ENCODE measurements at regions not wholly inside any gene's neighbourhood (a gene's known extent, or its start where the extent isn't known, plus 50 kb on each side); places are given as distances from the start of the nearest gene placed in this dataset.
"Not testable (repeated sequence)": the region's sequence is repeated elsewhere in the genome, so short reads cannot be mapped to it uniquely, and the experiment has no call there.

GRCh38 chr21:35737899-35738346, 322.4 kb downstream of the SETD4 start:
- H3K4me1 Mint-ChIP-seq, result no peaks in the 10 kb centered on the region
- peaks cover 6% of the 10 kb centered on the region for H3K27me3 Mint-ChIP-seq
- no peak for DNase-seq
- H3K36me3 Mint-ChIP-seq (ENCODE audit: low read depth), result no peaks in the 10 kb centered on the region
- no peak overlapping the region for H3K4me3 Mint-ChIP-seq
- no peak overlapping the region for H3K27ac Mint-ChIP-seq
- no peaks in the 10 kb centered on the region for H3K9me3 Mint-ChIP-seq
- intact Hi-C loops (cut with micrococcal nuclease), result no loop called here

DNA sequence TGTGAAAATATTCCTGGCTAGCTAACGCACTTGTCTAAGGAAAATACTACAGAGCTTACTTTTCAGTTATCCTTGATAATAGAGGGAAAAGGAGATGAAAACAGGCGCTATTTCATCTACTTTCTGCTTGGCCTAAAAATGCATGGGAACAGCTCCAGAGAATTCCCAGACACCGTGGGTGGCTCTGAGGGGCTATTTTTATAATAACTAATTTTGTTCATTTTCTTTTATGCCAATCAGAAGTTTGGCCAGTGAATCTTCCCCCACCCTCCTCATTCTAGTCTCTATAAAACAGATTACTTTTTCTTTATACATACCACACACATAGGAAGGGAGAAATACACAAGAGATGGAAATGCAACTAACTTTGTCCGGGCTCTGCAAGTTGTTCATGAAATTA, 322.9 kb downstream of the SETD4 start:
- no peak overlapping the region for H3K4me3 Mint-ChIP-seq
- H3K27me3 Mint-ChIP-seq, result peaks cover 6% of the 10 kb centered on the region
- intact Hi-C loops (cut with micrococcal nuclease), result no loop called here
- H3K4me1 Mint-ChIP-seq, result no peaks in the 10 kb centered on the region
- no peak overlapping the region for H3K27ac Mint-ChIP-seq
- no peaks in the 10 kb centered on the region for H3K36me3 Mint-ChIP-seq (ENCODE audit: low read depth)
- H3K9me3 Mint-ChIP-seq, result no peaks in the 10 kb centered on the region
- DNase-seq, result no peak

DNA sequence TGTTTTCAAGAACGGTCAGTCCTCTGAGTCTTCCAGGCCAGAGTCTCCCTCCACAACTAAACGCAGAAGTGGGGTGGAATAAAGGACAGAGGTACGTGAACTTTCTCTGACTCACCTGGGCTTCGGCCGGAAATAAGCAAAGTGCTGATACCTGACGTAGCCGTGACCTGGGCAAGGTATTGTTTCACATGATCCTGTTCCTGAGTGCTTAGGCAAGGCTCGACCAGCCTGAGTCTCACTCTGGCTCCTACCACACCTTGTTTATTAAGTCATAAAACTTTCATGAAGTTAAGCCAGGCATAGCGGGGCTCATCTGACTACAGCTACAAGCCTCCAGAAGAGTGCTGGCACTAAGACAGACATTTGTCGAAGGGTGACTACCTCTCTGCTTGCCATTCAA, 327.5 kb downstream of the SETD4 start:
- Mint-ChIP-seq H3K36me3 (ENCODE audit: low read depth) (no peaks in the 10 kb centered on the region), H3K4me1 (no peaks in the 10 kb centered on the region), H3K27ac (no peak overlapping the region), H3K27me3 (peaks cover 8% of the 10 kb centered on the region), H3K4me3 (no peak overlapping the region), H3K9me3 (no peaks in the 10 kb centered on the region)
- no peak for DNase-seq
- intact Hi-C loops (cut with micrococcal nuclease), result no loop called here

- Mint-ChIP-seq H3K27ac (no peak overlapping the region), H3K4me1 (no peaks in the 10 kb centered on the region), H3K36me3 (ENCODE audit: low read depth) (no peaks in the 10 kb centered on the region), H3K27me3 (peaks cover 13% of the 10 kb centered on the region), H3K4me3 (no peak overlapping the region), H3K9me3 (no peaks in the 10 kb centered on the region)
- intact Hi-C loops (cut with micrococcal nuclease), result no loop called here
- DNase-seq, result no peak
These were observed 330.0 kb downstream of the SETD4 start for GRCh38 chr21:35730325-35730724.

DNA sequence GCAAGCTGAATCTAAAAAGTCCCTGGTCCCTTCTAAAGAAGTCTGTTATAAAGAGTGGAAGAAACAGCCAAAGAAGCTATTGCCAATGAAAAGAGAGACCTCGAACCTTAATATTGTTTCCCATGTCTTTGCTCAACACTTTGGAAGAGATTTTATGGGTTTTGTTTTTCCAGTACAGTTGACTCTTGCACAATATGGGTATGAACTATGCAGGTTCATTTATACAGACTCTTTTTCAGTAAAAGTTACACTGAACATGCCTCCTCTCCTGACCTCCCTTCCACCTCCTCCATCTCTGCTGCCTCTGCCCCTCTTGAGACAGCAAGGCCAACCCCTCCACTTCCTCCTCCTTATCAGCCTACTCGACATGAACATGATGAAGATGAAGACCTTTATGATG, 332.5 kb downstream of the SETD4 start:
- H3K4me3 Mint-ChIP-seq, result no peak overlapping the region
- no peak for DNase-seq
- H3K27me3 Mint-ChIP-seq, result peaks cover 9% of the 10 kb centered on the region
- H3K27ac Mint-ChIP-seq, result no peak overlapping the region
- intact Hi-C loops (cut with micrococcal nuclease), result no loop called here
- H3K36me3 Mint-ChIP-seq (ENCODE audit: low read depth), result no peaks in the 10 kb centered on the region
- no peaks in the 10 kb centered on the region for H3K9me3 Mint-ChIP-seq
- H3K4me1 Mint-ChIP-seq, result no peaks in the 10 kb centered on the region

DNA sequence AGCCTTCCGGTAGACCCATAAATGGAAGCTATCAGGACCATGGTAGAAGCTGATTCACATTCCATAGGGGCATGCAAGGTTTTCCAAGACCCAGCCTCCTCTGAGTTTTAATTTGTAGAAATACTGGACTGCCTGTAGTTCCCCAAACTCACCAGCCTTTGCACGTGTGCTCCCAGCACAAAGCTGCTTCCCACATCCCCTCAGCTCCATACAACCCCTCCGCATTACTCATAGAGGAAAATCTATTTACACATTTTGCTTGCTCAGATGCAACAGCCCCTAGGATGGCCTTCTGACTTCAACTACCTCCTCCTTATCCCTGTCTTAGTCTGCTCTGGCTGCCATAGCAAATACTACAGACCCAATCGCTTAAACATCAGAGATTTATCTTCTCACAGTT, 336.2 kb downstream of the SETD4 start:
- no peak for DNase-seq
- Mint-ChIP-seq H3K4me1 (no peaks in the 10 kb centered on the region), H3K27me3 (peaks cover 10% of the 10 kb centered on the region), H3K27ac (no peak overlapping the region), H3K36me3 (ENCODE audit: low read depth) (no peaks in the 10 kb centered on the region), H3K9me3 (peaks cover 5% of the 10 kb centered on the region), H3K4me3 (no peak overlapping the region)
- intact Hi-C loops (cut with micrococcal nuclease), result no loop called here

GRCh38 chr21:35721701-35722100, 338.6 kb downstream of the SETD4 start:
- no peak for DNase-seq
- intact Hi-C loops (cut with micrococcal nuclease), result no loop called here
- peaks cover 5% of the 10 kb centered on the region for H3K9me3 Mint-ChIP-seq
- H3K27me3 Mint-ChIP-seq, result peaks cover 7% of the 10 kb centered on the region
- H3K4me3 Mint-ChIP-seq, result no peak overlapping the region
- no peaks in the 10 kb centered on the region for H3K4me1 Mint-ChIP-seq
- no peaks in the 10 kb centered on the region for H3K36me3 Mint-ChIP-seq (ENCODE audit: low read depth)
- H3K27ac Mint-ChIP-seq, result no peak overlapping the region

GRCh38 chr21:35720208-35720731, 340.1 kb downstream of the SETD4 start:
- H3K4me1 Mint-ChIP-seq, result no peaks in the 10 kb centered on the region
- peaks cover 11% of the 10 kb centered on the region for H3K27me3 Mint-ChIP-seq
- no peak overlapping the region for H3K4me3 Mint-ChIP-seq
- no peak for DNase-seq
- H3K27ac Mint-ChIP-seq, result no peak overlapping the region
- H3K36me3 Mint-ChIP-seq (ENCODE audit: low read depth), result no peaks in the 10 kb centered on the region
- intact Hi-C loops (cut with micrococcal nuclease), result no loop called here
- H3K9me3 Mint-ChIP-seq, result peaks cover 5% of the 10 kb centered on the region

DNA sequence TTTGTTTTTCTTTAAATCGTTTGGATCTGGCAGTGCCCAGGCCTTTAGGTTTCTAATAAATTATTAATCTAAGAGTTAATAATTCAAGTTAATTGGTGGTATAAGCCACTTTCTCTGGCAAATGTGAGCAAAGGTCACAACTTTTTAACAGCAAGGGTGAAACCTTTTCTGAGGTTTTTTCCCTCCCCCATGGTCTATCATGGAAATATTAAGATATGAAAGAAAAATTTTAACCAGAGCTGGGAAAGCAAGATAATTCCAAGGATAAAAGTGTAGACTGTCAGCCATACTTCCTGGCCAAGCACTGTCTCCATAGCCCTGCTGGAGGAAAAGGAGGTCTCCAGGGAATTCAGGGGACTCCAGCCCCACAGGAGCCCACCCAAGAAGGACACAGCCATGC, 341.2 kb downstream of the SETD4 start:
- DNase-seq, result no peak
- intact Hi-C loops (cut with micrococcal nuclease), result no loop called here
- H3K4me1 Mint-ChIP-seq, result no peaks in the 10 kb centered on the region
- no peaks in the 10 kb centered on the region for H3K36me3 Mint-ChIP-seq (ENCODE audit: low read depth)
- peaks cover 15% of the 10 kb centered on the region for H3K27me3 Mint-ChIP-seq
- H3K27ac Mint-ChIP-seq, result no peak overlapping the region
- H3K4me3 Mint-ChIP-seq, result no peak overlapping the region
- H3K9me3 Mint-ChIP-seq, result peaks cover 5% of the 10 kb centered on the region

GRCh38 chr21:35716876-35717565, 343.3 kb downstream of the SETD4 start:
- Mint-ChIP-seq H3K4me3 (no peak overlapping the region), H3K27ac (no peak overlapping the region), H3K27me3 (peaks cover 14% of the 10 kb centered on the region), H3K9me3 (peaks cover 3% of the 10 kb centered on the region), H3K36me3 (ENCODE audit: low read depth) (no peaks in the 10 kb centered on the region), H3K4me1 (no peaks in the 10 kb centered on the region)
- DNase-seq, result no peak
- intact Hi-C loops (cut with micrococcal nuclease), result no loop called here

DNA sequence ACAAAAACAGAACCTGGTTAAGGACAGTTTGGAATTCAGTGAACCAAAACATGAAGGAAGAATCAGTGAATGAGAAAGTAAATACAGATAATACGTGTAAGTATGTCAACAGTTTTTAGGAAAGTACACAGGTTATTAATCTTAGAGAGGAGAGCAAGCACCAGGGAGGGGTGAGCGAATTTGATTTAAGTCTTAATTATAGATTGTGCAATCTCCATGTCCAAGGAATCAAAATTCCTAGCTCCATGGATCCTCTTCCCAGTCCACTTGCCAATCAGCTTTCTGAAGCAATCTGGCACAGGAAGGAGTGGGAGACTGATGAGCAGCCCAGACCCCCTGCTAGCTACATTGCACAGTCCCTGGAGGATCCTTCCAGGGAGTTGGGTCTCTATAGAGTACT, 346.4 kb downstream of the SETD4 start:
- Mint-ChIP-seq H3K27me3 (peaks cover 13% of the 10 kb centered on the region), H3K4me3 (no peak overlapping the region), H3K4me1 (no peaks in the 10 kb centered on the region), H3K27ac (no peak overlapping the region), H3K9me3 (no peaks in the 10 kb centered on the region), H3K36me3 (ENCODE audit: low read depth) (no peaks in the 10 kb centered on the region)
- intact Hi-C loops (cut with micrococcal nuclease), result no loop called here
- no peak for DNase-seq

DNA sequence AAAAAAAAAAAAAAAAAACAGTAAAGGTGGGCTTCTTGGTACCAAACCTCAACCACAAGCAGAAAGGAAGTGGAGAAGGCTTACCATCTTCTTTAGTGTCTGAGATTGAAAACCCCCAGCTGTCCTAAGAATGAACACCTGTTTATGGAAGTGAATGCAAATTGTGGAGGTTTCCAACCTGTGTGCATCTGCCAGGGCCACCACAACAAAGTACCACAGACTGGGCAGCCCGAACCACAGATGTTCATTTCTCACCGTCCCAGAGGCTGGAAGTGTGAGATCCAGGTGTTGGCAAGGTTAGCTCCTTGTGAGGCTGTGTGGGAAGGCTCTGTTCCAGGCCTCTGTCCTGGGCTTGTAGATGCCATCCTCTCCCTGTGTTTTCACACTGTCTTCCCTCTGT, 348.7 kb downstream of the SETD4 start:
- H3K27me3 Mint-ChIP-seq, result peaks cover 11% of the 10 kb centered on the region
- intact Hi-C loops (cut with micrococcal nuclease), result no loop called here
- no peak overlapping the region for H3K4me3 Mint-ChIP-seq
- no peaks in the 10 kb centered on the region for H3K4me1 Mint-ChIP-seq
- H3K27ac Mint-ChIP-seq, result no peak overlapping the region
- no peak for DNase-seq
- no peaks in the 10 kb centered on the region for H3K9me3 Mint-ChIP-seq
- H3K36me3 Mint-ChIP-seq (ENCODE audit: low read depth), result no peaks in the 10 kb centered on the region

DNA sequence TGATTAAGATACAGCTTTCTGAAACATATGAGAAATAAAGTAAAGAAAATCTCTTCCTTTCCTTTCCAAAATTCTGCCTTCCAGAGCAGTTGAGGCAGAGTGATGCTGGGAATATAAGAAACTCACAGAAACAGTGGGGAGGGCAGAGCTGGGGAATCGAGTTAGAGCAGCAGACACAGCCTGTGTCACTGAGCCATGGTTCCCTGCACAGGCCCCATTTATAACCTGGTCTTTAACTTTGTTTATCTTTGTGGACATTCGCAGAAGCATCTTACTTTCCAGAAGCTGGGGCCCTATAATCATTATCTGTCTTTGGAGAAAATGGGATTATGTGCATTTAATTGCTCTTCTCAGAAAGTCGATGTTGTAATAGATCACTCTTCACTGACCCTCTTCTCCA, 349.1 kb downstream of the SETD4 start:
- Mint-ChIP-seq H3K4me1 (no peaks in the 10 kb centered on the region), H3K27ac (no peak overlapping the region), H3K4me3 (no peak overlapping the region), H3K9me3 (no peaks in the 10 kb centered on the region), H3K36me3 (ENCODE audit: low read depth) (no peaks in the 10 kb centered on the region), H3K27me3 (peaks cover 13% of the 10 kb centered on the region)
- intact Hi-C loops (cut with micrococcal nuclease), result no loop called here
- no peak for DNase-seq

- DNase-seq; intact Hi-C loops (cut with micrococcal nuclease); H3K4me1 Mint-ChIP-seq; H3K4me3 Mint-ChIP-seq; H3K9me3 Mint-ChIP-seq; H3K36me3 Mint-ChIP-seq (ENCODE audit: low read depth); H3K27me3 Mint-ChIP-seq; H3K27ac Mint-ChIP-seq: not testable (repeated sequence)
These were observed 350.3 kb downstream of the SETD4 start for GRCh38 chr21:35709990-35710389.

DNA sequence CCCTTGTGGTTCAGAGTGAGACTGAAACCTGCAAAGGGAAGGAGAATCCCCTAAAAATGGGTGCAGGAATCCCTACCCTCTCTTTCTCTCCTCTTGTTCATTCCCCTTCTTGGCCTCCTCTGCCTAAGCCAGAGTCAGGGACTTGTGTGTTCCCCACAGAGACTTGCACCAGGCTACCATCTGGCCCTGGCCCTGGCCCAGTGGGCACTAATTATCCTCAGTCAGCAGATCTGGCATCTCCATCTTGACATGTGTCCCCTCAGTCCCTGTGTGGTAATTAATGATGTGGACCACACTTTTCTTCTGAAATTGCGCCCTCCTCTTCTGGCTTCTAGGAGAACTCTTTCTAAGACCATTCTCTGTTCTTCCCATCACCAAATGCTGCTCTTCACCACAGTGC, 354.4 kb downstream of the SETD4 start:
- no peaks in the 10 kb centered on the region for H3K9me3 Mint-ChIP-seq
- H3K4me1 Mint-ChIP-seq, result no peaks in the 10 kb centered on the region
- intact Hi-C loops (cut with micrococcal nuclease), result no loop called here
- no peak overlapping the region for H3K4me3 Mint-ChIP-seq
- no peak overlapping the region for H3K27ac Mint-ChIP-seq
- H3K36me3 Mint-ChIP-seq (ENCODE audit: low read depth), result no peaks in the 10 kb centered on the region
- peaks cover 10% of the 10 kb centered on the region for H3K27me3 Mint-ChIP-seq
- DNase-seq, result no peak

Measured in activated CD4-positive, alpha-beta T cell treated with anti-CD3 and anti-CD28 coated beads, Interleukin-2, amount 10 ng/mL, durations not matched to agents 24 days and 14 days (primary cell).